ENCODE measurements at regions not wholly inside any gene's neighbourhood (a gene's known extent, or its start where the extent isn't known, plus 50 kb on each side); places are given as distances from the start of the nearest gene placed in this dataset.

DNA sequence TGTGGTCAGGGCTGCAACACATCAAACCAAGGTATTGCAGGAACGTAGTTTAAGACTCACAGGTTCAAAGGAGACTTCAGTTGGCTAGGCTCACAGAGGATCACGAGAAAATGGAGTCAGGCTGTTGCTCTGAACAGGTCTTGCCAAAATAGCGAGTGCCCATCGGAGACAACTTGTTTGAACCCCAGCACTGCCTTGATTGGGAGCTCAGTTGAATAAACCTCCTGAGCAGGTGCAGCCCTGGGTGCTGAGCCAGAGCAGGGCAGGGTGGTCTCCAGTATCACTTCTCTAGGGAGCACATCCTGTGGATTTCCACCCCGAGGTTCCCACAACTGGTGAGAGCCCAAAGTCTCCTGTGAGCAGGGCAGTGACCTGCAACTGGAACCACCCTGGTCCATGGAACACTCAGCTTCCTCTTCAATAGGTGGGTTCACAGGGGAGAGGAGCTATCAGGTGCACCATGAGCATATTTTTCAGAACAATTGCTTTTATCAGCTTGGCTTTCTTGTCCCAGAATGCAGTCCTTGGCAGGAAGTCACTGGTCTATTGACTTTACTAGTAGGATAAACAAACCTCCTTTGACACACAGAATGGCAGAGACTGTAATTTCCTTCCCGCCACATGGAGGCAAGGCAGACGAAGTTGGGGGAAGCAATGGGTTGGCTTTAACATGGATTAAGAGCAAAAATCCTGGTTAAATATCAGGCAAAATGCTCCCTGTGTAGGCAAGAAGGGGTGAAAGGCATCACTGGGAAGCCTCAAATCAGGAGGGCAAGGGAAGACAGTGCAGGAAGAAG, 267.7 kb upstream of the FOXQ1 start:
- Mint-ChIP-seq H3K36me3 (no peaks in the 10 kb centered on the region), H3K4me1 (no peaks in the 10 kb centered on the region), H3K9me3 (no peaks in the 10 kb centered on the region), H3K4me3 (no peak overlapping the region), H3K27me3 (ENCODE audit: low read depth) (peaks cover 5% of the 10 kb centered on the region; the same call in 1 of the 2 replicates), H3K27ac (no peak overlapping the region)
- no peak for ATAC-seq
- ChIA-PET CTCF (no interaction called here), POLR2A (no interaction called here)
- no peak for DNase-seq (ENCODE audit: low spot score)
- TF ChIP-seq, protein P1, sequence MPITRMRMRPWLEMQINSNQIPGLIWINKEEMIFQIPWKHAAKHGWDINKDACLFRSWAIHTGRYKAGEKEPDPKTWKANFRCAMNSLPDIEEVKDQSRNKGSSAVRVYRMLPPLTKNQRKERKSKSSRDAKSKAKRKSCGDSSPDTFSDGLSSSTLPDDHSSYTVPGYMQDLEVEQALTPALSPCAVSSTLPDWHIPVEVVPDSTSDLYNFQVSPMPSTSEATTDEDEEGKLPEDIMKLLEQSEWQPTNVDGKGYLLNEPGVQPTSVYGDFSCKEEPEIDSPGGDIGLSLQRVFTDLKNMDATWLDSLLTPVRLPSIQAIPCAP (CRISPR knock-in tag; IDR thresholded peaks at IDR 0.05) = no peak
- TF ChIP-seq, protein P2, sequence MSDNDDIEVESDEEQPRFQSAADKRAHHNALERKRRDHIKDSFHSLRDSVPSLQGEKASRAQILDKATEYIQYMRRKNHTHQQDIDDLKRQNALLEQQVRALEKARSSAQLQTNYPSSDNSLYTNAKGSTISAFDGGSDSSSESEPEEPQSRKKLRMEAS (CRISPR knock-in tag; IDR thresholded peaks at IDR 0.05) = no peak
- TF ChIP-seq ETV6 (CRISPR knock-in tag; IDR thresholded peaks at IDR 0.05) (no peak), ZNF671 (CRISPR knock-in tag; IDR thresholded peaks at IDR 0.05) (no peak), JAZF1 (CRISPR knock-in tag; IDR thresholded peaks at IDR 0.05) (no peak), ESRRA (CRISPR knock-in tag; IDR thresholded peaks at IDR 0.05; ENCODE audit: borderline replicate concordance) (no peak), ZNF423 (CRISPR knock-in tag; IDR thresholded peaks at IDR 0.05) (no peak), ZNF416 (CRISPR knock-in tag; IDR thresholded peaks at IDR 0.05) (no peak), GRHL2 (CRISPR knock-in tag; IDR thresholded peaks at IDR 0.05; ENCODE audit: insufficient replicate concordance, severe bottlenecking) (no peak), KAT7 (CRISPR knock-in tag; IDR thresholded peaks at IDR 0.05; ENCODE audit: borderline replicate concordance) (no peak), JUN (CRISPR knock-in tag; IDR thresholded peaks at IDR 0.05) (no peak)
- TF ChIP-seq, protein P3, sequence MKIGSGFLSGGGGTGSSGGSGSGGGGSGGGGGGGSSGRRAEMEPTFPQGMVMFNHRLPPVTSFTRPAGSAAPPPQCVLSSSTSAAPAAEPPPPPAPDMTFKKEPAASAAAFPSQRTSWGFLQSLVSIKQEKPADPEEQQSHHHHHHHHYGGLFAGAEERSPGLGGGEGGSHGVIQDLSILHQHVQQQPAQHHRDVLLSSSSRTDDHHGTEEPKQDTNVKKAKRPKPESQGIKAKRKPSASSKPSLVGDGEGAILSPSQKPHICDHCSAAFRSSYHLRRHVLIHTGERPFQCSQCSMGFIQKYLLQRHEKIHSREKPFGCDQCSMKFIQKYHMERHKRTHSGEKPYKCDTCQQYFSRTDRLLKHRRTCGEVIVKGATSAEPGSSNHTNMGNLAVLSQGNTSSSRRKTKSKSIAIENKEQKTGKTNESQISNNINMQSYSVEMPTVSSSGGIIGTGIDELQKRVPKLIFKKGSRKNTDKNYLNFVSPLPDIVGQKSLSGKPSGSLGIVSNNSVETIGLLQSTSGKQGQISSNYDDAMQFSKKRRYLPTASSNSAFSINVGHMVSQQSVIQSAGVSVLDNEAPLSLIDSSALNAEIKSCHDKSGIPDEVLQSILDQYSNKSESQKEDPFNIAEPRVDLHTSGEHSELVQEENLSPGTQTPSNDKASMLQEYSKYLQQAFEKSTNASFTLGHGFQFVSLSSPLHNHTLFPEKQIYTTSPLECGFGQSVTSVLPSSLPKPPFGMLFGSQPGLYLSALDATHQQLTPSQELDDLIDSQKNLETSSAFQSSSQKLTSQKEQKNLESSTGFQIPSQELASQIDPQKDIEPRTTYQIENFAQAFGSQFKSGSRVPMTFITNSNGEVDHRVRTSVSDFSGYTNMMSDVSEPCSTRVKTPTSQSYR (CRISPR knock-in tag; IDR thresholded peaks at IDR 0.05) = no peak
- TF ChIP-seq, protein P4, sequence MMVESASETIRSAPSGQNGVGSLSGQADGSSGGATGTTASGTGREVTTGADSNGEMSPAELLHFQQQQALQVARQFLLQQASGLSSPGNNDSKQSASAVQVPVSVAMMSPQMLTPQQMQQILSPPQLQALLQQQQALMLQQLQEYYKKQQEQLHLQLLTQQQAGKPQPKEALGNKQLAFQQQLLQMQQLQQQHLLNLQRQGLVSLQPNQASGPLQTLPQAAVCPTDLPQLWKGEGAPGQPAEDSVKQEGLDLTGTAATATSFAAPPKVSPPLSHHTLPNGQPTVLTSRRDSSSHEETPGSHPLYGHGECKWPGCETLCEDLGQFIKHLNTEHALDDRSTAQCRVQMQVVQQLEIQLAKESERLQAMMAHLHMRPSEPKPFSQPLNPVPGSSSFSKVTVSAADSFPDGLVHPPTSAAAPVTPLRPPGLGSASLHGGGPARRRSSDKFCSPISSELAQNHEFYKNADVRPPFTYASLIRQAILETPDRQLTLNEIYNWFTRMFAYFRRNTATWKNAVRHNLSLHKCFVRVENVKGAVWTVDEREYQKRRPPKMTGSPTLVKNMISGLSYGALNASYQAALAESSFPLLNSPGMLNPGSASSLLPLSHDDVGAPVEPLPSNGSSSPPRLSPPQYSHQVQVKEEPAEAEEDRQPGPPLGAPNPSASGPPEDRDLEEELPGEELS (CRISPR knock-in tag; IDR thresholded peaks at IDR 0.05) = no peak
- TF ChIP-seq, protein P5, sequence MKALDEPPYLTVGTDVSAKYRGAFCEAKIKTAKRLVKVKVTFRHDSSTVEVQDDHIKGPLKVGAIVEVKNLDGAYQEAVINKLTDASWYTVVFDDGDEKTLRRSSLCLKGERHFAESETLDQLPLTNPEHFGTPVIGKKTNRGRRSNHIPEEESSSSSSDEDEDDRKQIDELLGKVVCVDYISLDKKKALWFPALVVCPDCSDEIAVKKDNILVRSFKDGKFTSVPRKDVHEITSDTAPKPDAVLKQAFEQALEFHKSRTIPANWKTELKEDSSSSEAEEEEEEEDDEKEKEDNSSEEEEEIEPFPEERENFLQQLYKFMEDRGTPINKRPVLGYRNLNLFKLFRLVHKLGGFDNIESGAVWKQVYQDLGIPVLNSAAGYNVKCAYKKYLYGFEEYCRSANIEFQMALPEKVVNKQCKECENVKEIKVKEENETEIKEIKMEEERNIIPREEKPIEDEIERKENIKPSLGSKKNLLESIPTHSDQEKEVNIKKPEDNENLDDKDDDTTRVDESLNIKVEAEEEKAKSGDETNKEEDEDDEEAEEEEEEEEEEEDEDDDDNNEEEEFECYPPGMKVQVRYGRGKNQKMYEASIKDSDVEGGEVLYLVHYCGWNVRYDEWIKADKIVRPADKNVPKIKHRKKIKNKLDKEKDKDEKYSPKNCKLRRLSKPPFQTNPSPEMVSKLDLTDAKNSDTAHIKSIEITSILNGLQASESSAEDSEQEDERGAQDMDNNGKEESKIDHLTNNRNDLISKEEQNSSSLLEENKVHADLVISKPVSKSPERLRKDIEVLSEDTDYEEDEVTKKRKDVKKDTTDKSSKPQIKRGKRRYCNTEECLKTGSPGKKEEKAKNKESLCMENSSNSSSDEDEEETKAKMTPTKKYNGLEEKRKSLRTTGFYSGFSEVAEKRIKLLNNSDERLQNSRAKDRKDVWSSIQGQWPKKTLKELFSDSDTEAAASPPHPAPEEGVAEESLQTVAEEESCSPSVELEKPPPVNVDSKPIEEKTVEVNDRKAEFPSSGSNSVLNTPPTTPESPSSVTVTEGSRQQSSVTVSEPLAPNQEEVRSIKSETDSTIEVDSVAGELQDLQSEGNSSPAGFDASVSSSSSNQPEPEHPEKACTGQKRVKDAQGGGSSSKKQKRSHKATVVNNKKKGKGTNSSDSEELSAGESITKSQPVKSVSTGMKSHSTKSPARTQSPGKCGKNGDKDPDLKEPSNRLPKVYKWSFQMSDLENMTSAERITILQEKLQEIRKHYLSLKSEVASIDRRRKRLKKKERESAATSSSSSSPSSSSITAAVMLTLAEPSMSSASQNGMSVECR (CRISPR knock-in tag; IDR thresholded peaks at IDR 0.05; ENCODE audit: borderline replicate concordance) = no peak
- TF ChIP-seq, protein P6, sequence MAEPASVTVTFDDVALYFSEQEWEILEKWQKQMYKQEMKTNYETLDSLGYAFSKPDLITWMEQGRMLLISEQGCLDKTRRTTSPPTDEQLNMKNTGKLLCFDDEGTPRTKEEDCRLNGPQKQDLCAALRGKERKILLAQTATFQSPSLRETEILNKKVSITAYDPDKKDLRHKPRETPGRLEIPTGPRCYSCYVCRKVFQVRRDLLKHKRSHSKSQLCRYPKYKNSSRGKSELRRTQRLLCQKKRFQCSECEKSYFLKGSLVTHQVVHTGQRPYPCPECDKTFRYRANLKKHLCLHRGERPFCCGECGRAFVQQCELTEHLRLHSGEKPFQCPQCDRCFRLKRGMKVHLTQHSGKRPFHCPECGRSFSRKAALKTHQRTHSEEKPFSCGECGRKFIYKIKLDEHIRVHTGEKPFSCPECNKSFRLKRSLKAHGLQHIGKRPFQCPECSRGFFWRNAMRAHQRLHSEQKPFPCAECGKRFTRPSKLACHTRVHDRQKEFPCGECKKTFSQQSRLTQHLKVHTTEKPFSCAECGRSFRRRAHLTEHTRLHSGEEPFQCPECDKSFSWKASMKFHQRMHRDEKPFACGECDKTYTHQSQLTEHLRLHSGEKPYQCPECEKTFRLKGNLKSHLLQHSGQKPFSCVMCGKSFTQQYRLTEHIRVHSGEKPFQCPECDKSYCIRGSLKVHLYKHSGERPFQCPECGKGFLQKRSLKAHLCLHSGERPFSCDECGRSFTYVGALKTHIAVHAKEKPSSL (CRISPR knock-in tag; conservative IDR thresholded peaks at IDR 0.05) = no peak
- TF ChIP-seq, protein P7, sequence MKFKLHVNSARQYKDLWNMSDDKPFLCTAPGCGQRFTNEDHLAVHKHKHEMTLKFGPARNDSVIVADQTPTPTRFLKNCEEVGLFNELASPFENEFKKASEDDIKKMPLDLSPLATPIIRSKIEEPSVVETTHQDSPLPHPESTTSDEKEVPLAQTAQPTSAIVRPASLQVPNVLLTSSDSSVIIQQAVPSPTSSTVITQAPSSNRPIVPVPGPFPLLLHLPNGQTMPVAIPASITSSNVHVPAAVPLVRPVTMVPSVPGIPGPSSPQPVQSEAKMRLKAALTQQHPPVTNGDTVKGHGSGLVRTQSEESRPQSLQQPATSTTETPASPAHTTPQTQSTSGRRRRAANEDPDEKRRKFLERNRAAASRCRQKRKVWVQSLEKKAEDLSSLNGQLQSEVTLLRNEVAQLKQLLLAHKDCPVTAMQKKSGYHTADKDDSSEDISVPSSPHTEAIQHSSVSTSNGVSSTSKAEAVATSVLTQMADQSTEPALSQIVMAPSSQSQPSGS (CRISPR knock-in tag; IDR thresholded peaks at IDR 0.05; ENCODE audit: borderline replicate concordance, low read depth) = no peak
